HFF-Myc (cell line): ENCODE measurements at regions not wholly inside any gene's neighbourhood (a gene's known extent, or its start where the extent isn't known, plus 50 kb on each side); places are given as distances from the start of the nearest gene placed in this dataset.
"Not testable (repeated sequence)": the region's sequence is repeated elsewhere in the genome, so short reads cannot be mapped to it uniquely, and the experiment has no call there.

ENCODE experiments used
- DNase-seq: peaks from one replicate; pipeline ENCODE4 v3.0.0-alpha.2; 2011; ENCODE audit warnings: low read depth; ENCODE audit errors: extremely low read depth
- H3K4me3 ChIP-seq: replicated peaks from 2 replicates; pipeline ENCODE4 v1.5.1; 2011; ENCODE audit warnings: low read depth, mild to moderate bottlenecking, control low read depth, low read length
- CTCF ChIP-seq: IDR thresholded peaks from 2 replicates; pipeline ENCODE4 v1.5.1; 2012; ENCODE audit warnings: mild to moderate bottlenecking, low read depth, low read length, control low read depth; ENCODE audit errors: missing control alignments

- H3K4me3 ChIP-seq: no peak overlapping the region
- DNase-seq: peak; percentile 60
- TF ChIP-seq CTCF: no peak
Measured at GRCh38 chrX:1086444-1087409, 125.7 kb downstream of the CRLF2 start.

- H3K4me3 ChIP-seq, DNase-seq: not testable (repeated sequence)
Measured at GRCh38 chrX:1085871-1086270, 126.6 kb downstream of the CRLF2 start.

DNA sequence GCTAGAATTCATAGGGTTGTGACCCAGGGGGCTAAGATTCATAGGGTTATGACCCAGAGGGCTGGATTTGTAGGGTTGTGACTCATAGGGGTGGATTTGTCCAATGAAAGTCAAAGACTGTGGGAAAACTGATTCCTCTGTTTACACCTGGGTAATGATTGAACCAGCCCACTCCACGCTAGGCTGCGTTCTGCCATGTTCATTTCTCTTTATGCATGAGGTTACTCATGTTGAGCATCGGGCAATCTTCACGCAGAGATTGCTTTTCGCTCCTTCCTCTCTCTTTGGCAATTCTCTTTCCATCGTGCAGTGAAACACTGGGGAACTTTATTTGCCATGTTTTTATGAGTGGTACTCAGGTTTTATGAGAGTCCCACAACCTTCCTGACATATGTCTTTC, 127.8 kb downstream of the CRLF2 start:
- DNase-seq: no peak
- no peak overlapping the region for H3K4me3 ChIP-seq
- no peak for TF ChIP-seq CTCF

GRCh38 chrX:1076871-1077651, 135.4 kb downstream of the CRLF2 start:
- TF ChIP-seq CTCF: no peak
- no peak for DNase-seq
- H3K4me3 ChIP-seq: no peak overlapping the region

DNA sequence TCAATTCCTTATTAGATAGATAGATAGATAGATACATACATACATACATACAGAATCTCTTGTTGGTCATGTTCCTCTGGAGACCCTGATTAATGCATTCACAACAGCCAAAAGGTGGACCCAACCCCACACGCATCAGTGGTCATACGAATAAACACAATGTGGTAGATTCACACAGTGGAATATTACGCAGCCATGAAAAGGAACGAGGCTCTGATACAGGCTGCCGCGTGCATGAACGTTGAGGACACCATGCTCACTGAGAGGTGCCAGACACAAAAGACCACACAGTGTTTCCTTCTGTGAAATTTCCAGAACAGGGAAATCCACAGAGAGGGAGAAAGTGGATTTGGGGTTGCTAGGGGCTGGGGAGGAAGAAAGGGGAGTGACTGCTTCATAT, 136.7 kb downstream of the CRLF2 start:
- no peak overlapping the region for H3K4me3 ChIP-seq
- no peak for TF ChIP-seq CTCF
- DNase-seq: no peak

DNA sequence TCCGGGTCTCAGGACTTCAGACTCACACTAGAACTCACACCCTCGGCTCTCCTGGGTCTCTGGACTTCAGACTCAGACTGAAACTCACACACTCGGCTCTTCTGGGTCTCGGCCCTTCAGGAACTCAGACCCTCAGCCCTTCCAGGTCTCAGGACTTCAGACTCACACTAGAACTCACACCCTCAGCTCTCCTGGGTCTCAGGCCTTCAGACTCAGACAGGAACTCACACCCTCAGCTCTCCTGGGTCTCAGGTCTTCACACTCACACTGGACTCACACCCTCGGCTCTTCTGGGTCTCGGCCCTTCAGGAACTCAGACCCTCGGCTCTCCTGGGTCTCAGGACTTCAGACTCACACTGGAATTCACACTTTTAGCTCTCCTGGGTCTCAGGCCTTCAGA, 137.3 kb downstream of the CRLF2 start:
- no peak for DNase-seq
- no peak for TF ChIP-seq CTCF
- no peak overlapping the region for H3K4me3 ChIP-seq

DNA sequence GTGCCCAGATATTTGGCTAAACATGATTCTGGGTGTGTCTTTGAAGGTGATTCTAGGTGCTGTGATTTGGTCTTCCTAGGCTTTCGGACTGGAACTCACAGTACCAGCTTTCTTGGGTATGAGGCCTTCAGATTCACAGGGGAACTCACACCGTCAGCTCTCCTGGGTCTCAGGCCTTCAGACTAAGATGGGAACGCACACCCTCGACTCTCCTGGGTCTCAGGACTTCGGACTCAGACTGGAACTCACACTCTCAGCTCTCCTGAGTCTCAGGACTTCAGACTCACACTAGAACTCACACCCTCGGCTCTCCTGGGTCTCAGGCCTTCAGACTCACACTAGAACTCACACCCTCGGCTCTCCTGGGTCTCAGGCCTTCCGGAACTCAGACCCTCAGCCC, 137.7 kb downstream of the CRLF2 start:
- no peak for TF ChIP-seq CTCF
- DNase-seq: no peak
- H3K4me3 ChIP-seq: no peak overlapping the region
